Thoracic aorta (tissue), 2 donors: ENCODE measurements at regions not wholly inside any gene's neighbourhood (a gene's known extent, or its start where the extent isn't known, plus 50 kb on each side); places are given as distances from the start of the nearest gene placed in this dataset.

Experiments
- ATAC-seq: fragments of 150-250 bp; one replicate; pipeline ENCODE4 v1.8.0; 2017; ENCODE audit warnings: low read depth; ENCODE audit not compliant: insufficient number of reproducible peaks, low FRiP score
- DNase-seq: peaks from one replicate; pipeline ENCODE4 v3.0.0-alpha.2; 2020; ENCODE audit warnings: low spot score
- H3K27ac ChIP-seq, 2 donors: fragments of 200-600 bp; sonication (generic); 1 replicate in 1 of 2; 2 replicates in 1 of 2; pipeline ENCODE4 v1.5.1; 2016; ENCODE audit warnings: mild to moderate bottlenecking in 2 of 2, moderate library complexity in 2 of 2
- H3K27me3 ChIP-seq: fragments of 200-600 bp; sonication (generic); replicated peaks from 2 replicates; pipeline ENCODE4 v1.6.0; 2016; ENCODE audit warnings: mild to moderate bottlenecking; ENCODE audit not compliant: insufficient read depth
- H3K36me3 ChIP-seq: fragments of 200-600 bp; sonication (generic); one replicate; pipeline ENCODE4 v1.5.1; 2016
- H3K4me1 ChIP-seq, 2 donors: fragments of 200-600 bp; sonication (generic); 1 replicate in 1 of 2; 2 replicates in 1 of 2; pipeline versions ENCODE4 v1.5.1 to v1.6.0; 2016; ENCODE audit warnings: low read depth in 2 of 2, mild to moderate bottlenecking in 1 of 2; ENCODE audit not compliant: control insufficient read depth in 1 of 2
- H3K4me3 ChIP-seq: fragments of 200-600 bp; sonication (generic); 2 replicates; pipeline ENCODE4 v1.5.1; 2016; ENCODE audit warnings: mild to moderate bottlenecking
- H3K9me3 ChIP-seq: fragments of 200-600 bp; sonication (generic); 2 replicates; pipeline ENCODE4 v1.5.1; 2016
- CTCF ChIP-seq: fragments of 200-600 bp; sonication (generic); IDR thresholded peaks from one replicate; pipeline ENCODE4 v1.5.1; 2019; ENCODE audit warnings: antibody characterized with exemption

DNA sequence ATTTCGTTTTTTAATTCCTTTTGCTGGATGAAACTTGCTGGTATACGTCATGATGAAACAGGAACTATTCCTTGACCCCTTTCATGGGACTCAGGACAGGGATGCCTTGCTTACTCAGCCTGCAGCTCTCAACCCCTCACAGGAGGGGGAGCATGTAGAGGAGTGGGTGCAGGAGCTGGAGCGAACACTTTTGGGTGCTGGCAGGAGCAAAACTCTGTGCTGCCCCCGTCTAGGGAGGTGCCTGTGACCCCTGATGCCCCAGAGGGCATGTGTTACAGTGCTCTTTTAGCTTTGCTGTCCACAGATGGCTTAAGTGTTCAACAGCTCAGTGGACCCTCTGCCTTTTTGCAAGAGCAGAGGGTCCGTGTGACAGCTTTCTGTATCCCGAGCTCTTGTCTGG lies 56.8 kb upstream of the TEX13C start:
- Histone ChIP-seq H3K9me3 (no peaks in the 10 kb centered on the region), H3K4me1 (no peaks in the 10 kb centered on the region), H3K36me3 (no peaks in the 10 kb centered on the region), H3K27ac (no peak overlapping the region), H3K4me3 (no peak overlapping the region), H3K27me3 (no peaks in the 10 kb centered on the region)
- DNase-seq: no peak
- no peak for ATAC-seq
- TF ChIP-seq CTCF: no peak

DNA sequence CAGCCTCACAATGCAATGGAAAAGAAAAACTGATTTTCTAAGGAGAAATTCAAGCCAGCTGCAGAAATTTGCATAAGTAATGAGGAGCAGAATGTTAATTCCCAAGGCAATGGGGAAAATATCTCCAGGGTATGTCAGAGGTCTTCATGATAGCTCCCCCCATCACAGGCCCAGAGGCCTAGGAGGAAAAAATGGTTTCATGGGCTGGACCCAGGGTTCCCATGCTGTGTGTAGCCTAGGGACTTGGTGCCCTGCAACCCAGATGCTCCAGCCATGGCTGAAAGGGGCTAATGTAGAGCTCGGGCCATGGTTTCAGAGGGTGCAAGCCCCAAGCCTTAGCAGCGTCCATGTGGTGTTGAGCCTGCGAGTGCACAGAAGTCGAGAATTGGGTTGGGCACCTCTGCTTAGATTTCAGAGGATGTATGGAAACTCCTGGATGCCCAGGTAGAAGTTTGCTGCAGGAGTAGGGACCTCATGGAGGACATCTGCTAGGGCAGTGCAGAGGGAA lies 53.5 kb upstream of the TEX13C start:
- DNase-seq: no peak
- TF ChIP-seq CTCF: no peak
- no peak for ATAC-seq
- no peak overlapping the region for H3K27ac ChIP-seq
- no peaks in the 10 kb centered on the region for H3K36me3 ChIP-seq
- no peaks in the 10 kb centered on the region for H3K4me1 ChIP-seq
- no peak overlapping the region for H3K4me3 ChIP-seq
- H3K27me3 ChIP-seq: no peaks in the 10 kb centered on the region
- no peaks in the 10 kb centered on the region for H3K9me3 ChIP-seq
